Right renal pelvis (tissue), 4 donors: ENCODE measurements at regions not wholly inside any gene's neighbourhood (a gene's known extent, or its start where the extent isn't known, plus 50 kb on each side); places are given as distances from the start of the nearest gene placed in this dataset.

Experiments
- DNase-seq, 4 donors: peaks; one replicate each; pipeline ENCODE4 v3.0.0-alpha.2; 2013; ENCODE audit warnings: low read depth in 4 of 4, low spot score in 3 of 4, missing footprints in 1 of 4

GRCh38 chr19:33946535-33947264 lies 150.0 kb downstream of the KCTD15 start:
- no peak for DNase-seq

GRCh38 chr19:33947265-33947964 lies 150.7 kb downstream of the KCTD15 start:
- DNase-seq = no peak

- DNase-seq = no peak
Measured at GRCh38 chr19:33948651-33949335, 152.1 kb downstream of the KCTD15 start.

DNA sequence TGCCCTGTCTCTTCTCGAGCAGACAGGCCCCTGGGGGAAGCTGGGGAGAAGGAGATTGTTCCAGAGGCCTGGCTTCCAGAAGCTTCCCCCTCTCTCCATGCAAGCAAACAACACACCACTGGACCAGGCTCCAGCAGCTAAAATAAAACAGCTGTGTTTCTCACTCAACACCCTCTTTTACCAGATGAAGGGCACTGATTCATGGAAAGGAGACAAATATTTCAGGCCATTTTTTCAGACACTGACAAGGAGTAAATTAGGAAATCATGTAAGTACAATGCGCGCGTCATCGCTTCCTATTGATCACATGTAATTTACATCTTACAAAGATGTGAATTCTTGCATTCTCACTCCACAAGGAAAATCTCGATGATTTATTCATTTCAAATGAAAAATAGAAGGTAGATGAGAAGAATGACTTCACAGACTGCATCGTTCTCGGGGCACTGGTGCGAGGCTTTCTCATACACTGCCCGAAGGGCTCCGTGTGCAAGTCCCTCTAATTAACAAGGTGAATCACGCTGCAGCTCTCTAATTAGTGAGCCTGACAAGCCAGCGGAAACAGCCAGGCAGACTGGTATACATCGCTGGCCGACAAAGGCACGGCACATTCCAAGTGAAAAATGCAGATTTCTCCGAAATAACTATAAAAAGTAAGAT lies 153.6 kb downstream of the KCTD15 start:
- no peak for DNase-seq

DNA sequence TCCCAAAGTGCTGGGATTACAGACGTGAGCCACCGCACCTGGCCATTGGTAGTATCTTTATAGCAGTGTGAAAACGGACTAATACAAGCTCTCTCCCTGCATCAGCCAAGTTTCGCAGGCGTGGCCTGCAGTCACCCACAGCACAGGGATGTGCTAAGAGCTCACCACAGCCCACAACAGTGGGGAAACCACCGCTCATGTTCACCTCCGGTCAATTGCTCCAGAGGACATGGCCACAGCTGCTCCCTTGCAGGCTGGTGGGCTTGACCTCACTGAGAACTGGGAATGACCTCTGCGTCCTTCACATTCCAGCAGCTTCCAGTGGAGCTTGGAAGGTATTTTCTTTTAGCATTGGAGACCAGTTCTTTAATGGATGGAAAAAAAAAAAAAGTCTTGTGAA lies 156.4 kb downstream of the KCTD15 start:
- DNase-seq = no peak

GRCh38 chr19:33953592-33953991 lies 156.9 kb downstream of the KCTD15 start:
- no peak for DNase-seq

GRCh38 chr19:33954686-33955085 lies 158.0 kb downstream of the KCTD15 start:
- DNase-seq = no peak

- DNase-seq = no peak
Measured at GRCh38 chr19:33956941-33957340, 160.3 kb downstream of the KCTD15 start.

DNA sequence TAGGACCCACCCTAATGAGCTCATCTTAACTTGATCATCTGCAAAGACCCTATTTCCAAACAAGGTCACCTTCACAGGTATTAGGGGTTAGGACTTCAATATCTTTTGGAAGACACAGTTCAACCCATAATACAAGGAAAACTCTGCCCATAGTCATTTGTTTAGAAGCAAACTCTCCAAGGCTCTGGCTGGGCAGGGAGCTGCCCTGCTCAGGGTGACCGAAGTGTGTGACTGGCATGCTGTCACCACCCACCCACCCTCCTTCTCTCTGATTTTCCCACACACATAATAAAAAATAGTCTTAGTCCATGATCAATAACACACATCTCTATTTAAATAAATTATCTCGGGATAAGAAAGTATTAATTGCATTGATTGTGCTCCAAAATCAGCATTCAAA lies 161.1 kb downstream of the KCTD15 start:
- DNase-seq = no peak

DNA sequence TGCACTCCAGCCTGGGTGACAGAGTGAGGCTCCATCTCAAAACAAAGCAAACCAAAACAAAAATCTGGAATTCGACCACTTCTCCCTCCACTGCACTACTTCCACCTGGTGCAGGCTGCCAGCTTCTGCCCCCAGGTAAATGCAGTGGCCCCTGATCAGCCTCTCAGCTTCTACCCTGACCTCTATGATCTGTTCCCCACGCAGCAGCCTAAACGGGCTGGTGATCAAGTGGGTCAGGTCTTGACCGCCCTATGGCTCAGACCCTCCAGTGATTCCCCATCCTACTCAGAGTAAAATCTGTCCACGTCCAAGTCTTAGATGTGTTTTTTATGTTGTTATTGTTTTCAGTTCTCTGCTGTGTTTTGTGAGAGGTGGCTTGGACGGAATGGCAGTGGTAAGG lies 163.9 kb downstream of the KCTD15 start:
- no peak for DNase-seq

DNA sequence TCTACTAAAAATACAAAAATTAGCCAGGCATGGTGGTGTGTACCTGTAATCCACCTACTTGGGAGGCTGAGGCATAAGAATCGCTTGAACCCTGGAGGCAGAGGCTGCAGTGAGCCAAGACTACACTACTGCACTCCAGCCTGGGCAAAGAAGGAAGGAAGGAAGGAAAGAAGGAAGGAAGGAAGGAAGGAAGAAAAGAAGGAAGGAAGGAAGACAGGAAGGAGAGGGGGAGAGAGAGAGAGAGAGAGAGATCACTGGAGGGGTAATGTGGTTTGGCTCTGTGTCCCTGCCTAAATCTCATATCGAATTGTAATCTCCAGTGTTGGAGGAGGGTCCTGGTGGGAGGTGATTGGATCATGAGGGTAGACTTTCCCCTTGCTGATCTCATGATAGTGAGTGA lies 165.5 kb downstream of the KCTD15 start:
- no peak for DNase-seq

GRCh38 chr19:33963514-33963913 lies 166.8 kb downstream of the KCTD15 start:
- DNase-seq = no peak

DNA sequence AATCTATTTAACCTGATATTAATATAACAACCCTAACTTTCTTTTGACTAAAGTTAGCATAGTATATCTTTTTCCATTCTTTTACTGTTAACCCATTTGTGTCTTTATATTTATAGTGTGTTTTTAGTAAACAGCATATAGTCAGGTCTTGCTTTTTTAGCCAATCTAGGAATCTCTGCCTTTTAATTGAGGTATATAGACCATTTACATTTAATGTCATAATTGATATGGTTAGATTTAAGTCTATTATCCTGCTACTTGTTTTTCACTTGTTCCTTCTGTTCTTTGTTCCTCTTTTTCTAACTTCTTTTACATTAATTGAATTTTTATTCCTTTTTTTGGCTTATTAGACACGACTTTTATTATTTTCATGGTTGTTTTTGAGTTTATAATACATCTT lies 174.4 kb downstream of the KCTD15 start:
- no peak for DNase-seq

DNA sequence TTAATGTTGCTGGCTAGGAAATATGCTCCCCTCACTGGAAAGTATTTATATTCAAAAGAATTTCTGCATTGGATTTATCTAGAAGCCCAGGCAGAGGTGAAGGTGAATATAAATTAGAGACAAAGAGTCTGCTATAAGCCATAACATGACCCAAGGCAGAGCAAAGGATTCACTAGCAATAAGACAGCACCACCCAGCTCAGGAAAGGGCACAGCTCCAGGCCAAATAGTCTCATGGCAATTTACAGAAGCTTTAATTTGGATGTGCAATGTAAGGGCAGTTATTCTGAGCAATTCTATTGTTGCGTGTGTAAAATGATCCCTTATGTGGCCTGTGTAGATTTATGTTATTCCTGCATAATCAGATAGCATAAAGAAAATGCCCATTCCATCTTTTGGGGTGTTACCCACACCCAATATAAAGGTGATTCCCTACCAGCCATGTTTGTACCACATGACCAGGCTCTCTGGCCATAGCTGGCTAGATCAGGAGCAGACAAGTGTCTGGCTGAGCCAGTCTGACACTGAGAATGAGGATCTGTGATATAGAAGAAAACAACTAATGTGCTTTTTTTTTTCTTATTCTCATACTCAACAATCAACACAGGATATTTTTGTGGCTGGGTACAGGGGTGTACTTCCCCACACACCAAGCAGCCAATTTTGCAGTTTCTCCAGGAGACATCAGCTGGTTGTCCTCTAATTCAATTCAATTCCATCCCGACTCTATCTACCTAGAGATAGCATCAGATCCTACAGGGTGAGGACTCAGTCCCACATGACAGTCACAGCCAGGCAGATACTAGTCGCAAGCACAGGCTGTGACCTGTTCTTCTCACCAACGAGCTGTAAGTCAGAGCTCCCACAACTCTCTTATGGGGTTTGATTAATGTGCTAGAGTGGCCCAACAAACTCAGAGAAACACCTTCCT lies 181.4 kb downstream of the KCTD15 start:
- DNase-seq = no peak

DNA sequence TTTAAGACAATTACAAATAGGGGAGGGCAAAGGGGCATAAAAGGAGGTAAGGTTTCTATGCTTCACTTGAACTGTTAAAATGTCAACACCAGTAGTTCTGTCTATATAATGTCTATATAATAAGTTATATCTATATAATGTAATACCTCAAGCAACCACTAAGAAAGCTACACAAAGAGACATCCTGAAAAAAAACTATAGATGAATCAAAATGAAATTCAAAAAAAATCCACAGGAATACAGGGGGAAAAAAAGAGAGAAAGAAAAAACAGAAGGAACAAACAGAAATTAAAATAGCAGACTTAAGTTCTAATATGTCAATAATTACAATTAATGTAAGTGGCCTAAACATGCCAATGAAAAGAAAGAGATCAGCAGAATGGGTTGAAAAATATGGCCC lies 186.0 kb downstream of the KCTD15 start:
- DNase-seq = no peak

GRCh38 chr19:33988601-33989000 lies 183.7 kb upstream of the LSM14A start:
- no peak for DNase-seq

DNA sequence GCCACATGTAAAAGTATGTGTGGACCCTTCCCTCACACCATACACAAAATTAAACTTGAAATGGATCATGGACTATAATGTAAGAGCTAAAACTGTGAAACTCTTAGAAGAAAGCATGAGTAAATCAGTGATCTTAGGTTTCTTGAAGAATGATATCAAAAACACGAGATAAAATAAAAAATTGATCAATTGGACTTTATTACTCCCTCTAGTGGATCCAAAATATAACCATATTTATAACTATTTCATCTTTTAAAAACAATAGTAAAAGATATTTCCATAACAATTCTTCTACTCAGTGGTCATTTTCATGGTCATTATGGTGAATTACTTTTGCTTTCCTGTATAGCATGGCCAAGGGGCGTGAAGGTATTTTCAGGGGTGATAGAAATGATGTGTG lies 174.6 kb upstream of the LSM14A start:
- no peak for DNase-seq

DNA sequence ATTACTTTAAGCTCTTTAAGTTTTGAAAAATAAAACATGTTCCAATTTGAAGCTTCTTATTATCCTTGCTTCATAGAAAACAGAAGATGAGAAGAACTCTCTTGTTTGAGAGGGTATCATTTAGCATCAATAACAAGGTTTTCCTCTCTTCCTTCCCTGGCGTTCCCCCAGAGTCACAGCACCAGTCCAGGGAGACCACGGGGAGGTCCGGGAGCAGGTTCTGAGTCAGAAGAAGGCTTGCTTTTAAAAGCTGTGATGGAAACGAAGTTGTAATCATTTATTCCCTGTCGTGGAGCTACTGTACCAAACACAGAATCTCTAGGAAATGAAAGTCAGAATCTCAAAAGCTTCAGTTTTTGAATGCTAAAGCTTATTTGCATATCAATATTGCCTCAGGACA lies 174.0 kb upstream of the LSM14A start:
- no peak for DNase-seq

DNA sequence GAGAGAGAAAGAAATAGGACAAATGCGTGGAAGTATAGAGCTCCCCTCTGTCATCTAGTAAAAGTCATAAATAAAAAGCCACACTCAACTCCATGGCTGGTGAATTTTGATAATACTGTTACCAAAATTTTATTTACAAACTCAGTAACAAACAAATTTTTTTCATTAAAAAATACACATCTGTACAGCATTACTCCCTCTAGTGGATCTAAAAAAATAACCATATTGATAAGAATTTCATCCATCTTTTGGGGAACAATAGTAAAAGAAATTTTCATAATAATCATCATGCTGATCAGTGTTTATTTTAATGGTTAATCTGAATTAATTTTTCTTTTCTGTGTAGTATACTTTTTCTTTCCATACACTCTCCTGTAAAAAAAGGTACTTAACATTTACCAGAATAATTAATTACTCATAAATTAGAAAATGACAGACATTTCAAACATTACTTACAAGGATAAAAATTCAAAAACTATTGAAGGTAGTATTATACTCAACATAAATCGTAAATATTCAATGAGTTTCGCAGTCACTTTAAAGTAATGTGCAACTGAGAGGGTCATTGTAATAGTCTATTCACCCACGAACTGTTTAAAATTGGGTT lies 173.5 kb upstream of the LSM14A start:
- DNase-seq = no peak

DNA sequence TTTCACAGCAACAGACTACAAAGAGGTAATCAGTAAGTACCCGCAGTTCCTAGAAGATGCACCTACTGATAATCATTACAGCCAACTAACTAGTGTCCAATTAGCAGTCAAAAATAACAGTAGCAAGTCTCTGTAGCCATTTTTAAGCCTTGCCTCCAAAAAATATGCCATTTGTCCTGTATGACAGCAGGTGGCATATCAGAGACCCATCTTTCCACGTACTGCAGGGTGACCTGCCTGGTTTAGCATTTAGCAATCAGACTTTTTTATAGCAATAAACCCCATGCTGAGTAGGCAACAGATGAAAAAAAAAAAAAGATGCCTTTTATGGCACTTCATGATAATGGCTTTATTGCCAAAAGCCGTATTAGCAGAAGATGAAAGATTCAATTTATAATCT lies 155.3 kb upstream of the LSM14A start:
- no peak for DNase-seq
